ENCODE measurements at regions not wholly inside any gene's neighbourhood (a gene's known extent, or its start where the extent isn't known, plus 50 kb on each side); places are given as distances from the start of the nearest gene placed in this dataset.

DNA sequence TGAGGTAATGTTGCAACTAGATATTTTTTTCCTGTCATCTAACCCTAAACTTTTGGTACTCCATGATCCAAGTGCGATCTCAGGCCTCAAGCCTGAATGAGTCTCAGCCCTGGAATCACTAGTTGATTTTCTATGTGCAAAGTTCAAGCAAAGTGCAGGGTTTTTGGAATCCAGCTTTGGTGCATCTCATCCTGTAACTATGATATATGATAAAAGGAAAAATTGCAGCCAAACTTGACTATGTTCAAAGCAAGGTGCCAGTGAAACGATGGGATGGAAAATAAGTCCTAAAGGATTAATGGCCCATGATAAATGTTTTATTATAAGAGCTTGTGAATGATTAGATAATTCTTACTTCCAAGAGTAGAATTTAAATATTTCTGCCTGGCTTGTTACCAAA lies 78.9 kb upstream of the NT5C1B start:
- Histone ChIP-seq H3K36me3 (ENCODE audit: control insufficient read depth, insufficient read depth, low read length) (no peaks in the 10 kb centered on the region), H3K9me3 (ENCODE audit: control insufficient read depth, low read length) (no peaks in the 10 kb centered on the region), H2AFZ (no peak overlapping the region), H3K9ac (no peak overlapping the region), H3K27ac (no peak overlapping the region), H3K4me3 (ENCODE audit: low read depth, low read length) (no peak overlapping the region), H3K27me3 (ENCODE audit: control insufficient read depth, insufficient read depth, low read length) (no peaks in the 10 kb centered on the region), H3K4me2 (ENCODE audit: low read length) (no peak overlapping the region), H3K79me2 (no peaks in the 10 kb centered on the region), H3K4me1 (no peaks in the 10 kb centered on the region)
- no peak for TF ChIP-seq CTCF (IDR thresholded peaks at IDR 0.05)

GRCh38 chr2:18664421-18664820 lies 75.1 kb upstream of the NT5C1B start:
- no peak for TF ChIP-seq CTCF (IDR thresholded peaks at IDR 0.05)
- H3K4me2 ChIP-seq (ENCODE audit: low read length): no peak overlapping the region
- no peaks in the 10 kb centered on the region for H3K36me3 ChIP-seq (ENCODE audit: control insufficient read depth, insufficient read depth, low read length)
- no peak overlapping the region for H3K9ac ChIP-seq
- no peak overlapping the region for H3K27ac ChIP-seq
- no peaks in the 10 kb centered on the region for H3K9me3 ChIP-seq (ENCODE audit: control insufficient read depth, low read length)
- H3K27me3 ChIP-seq (ENCODE audit: control insufficient read depth, insufficient read depth, low read length): no peaks in the 10 kb centered on the region
- no peaks in the 10 kb centered on the region for H3K79me2 ChIP-seq
- no peak overlapping the region for H3K4me3 ChIP-seq (ENCODE audit: low read depth, low read length)
- no peak overlapping the region for H2AFZ ChIP-seq
- no peaks in the 10 kb centered on the region for H3K4me1 ChIP-seq

GRCh38 chr2:18663861-18664260 lies 74.5 kb upstream of the NT5C1B start:
- Histone ChIP-seq H2AFZ (no peak overlapping the region), H3K27ac (no peak overlapping the region), H3K9me3 (ENCODE audit: control insufficient read depth, low read length) (no peaks in the 10 kb centered on the region), H3K4me2 (ENCODE audit: low read length) (no peak overlapping the region), H3K9ac (no peak overlapping the region), H3K4me3 (ENCODE audit: low read depth, low read length) (no peak overlapping the region), H3K36me3 (ENCODE audit: control insufficient read depth, insufficient read depth, low read length) (no peaks in the 10 kb centered on the region), H3K27me3 (ENCODE audit: control insufficient read depth, insufficient read depth, low read length) (no peaks in the 10 kb centered on the region), H3K79me2 (no peaks in the 10 kb centered on the region), H3K4me1 (no peaks in the 10 kb centered on the region)
- TF ChIP-seq CTCF (IDR thresholded peaks at IDR 0.05): no peak

DNA sequence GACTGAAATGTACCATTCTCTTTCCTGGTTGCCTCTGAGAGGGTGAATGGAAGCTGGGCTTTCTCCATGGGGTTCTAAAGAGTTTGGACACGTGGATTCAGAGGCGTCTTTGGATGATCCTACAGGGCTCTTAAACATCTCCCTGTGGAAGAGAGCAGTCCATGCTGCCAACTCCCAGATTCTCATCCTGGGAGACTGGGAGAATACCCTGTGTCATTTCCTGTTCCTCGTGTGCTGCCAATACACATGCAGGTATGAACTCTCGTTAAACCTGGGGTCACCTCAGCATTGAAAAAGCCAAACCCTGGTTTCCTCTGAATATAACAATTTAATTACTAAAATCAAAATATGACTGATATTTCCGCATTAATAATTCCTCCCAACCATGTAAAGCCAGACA lies 73.3 kb upstream of the NT5C1B start:
- no peaks in the 10 kb centered on the region for H3K36me3 ChIP-seq (ENCODE audit: control insufficient read depth, insufficient read depth, low read length)
- no peak overlapping the region for H3K4me3 ChIP-seq (ENCODE audit: low read depth, low read length)
- no peak overlapping the region for H2AFZ ChIP-seq
- H3K4me2 ChIP-seq (ENCODE audit: low read length): no peak overlapping the region
- no peak overlapping the region for H3K27ac ChIP-seq
- no peaks in the 10 kb centered on the region for H3K9me3 ChIP-seq (ENCODE audit: control insufficient read depth, low read length)
- no peak overlapping the region for H3K9ac ChIP-seq
- no peak for TF ChIP-seq CTCF (IDR thresholded peaks at IDR 0.05)
- H3K27me3 ChIP-seq (ENCODE audit: control insufficient read depth, insufficient read depth, low read length): no peaks in the 10 kb centered on the region
- no peaks in the 10 kb centered on the region for H3K79me2 ChIP-seq
- no peaks in the 10 kb centered on the region for H3K4me1 ChIP-seq

DNA sequence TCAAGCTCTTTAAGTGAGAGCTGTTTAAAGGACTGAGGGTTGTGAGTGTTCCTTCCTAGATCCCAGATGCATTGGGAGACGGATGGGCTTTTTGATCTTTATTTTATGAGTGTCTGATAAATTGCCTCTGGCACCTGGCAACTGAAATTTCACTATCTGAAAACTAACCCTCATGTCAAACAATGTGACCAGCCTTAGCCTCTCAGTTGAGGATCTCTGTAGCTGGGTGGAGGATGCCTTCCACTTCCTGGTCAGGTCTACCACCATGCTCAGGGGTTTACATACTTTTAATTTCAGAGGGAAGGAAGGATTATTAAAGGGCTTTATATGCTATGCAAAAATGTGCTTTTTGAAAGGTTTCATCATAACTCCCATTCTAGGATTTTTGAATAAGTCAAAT lies 70.5 kb upstream of the NT5C1B start:
- Histone ChIP-seq H3K9me3 (ENCODE audit: control insufficient read depth, low read length) (no peaks in the 10 kb centered on the region), H3K79me2 (no peaks in the 10 kb centered on the region), H3K4me3 (ENCODE audit: low read depth, low read length) (no peak overlapping the region), H3K4me1 (no peaks in the 10 kb centered on the region), H3K27me3 (ENCODE audit: control insufficient read depth, insufficient read depth, low read length) (no peaks in the 10 kb centered on the region), H3K36me3 (ENCODE audit: control insufficient read depth, insufficient read depth, low read length) (no peaks in the 10 kb centered on the region), H2AFZ (no peak overlapping the region), H3K4me2 (ENCODE audit: low read length) (no peak overlapping the region), H3K9ac (no peak overlapping the region), H3K27ac (no peak overlapping the region)
- TF ChIP-seq CTCF (IDR thresholded peaks at IDR 0.05): no peak

All from parathyroid adenoma (tissue), 2 donors.